ENCODE measurements at regions not wholly inside any gene's neighbourhood (a gene's known extent, or its start where the extent isn't known, plus 50 kb on each side); places are given as distances from the start of the nearest gene placed in this dataset.
"Not testable (repeated sequence)": the region's sequence is repeated elsewhere in the genome, so short reads cannot be mapped to it uniquely, and the experiment has no call there.

DNA sequence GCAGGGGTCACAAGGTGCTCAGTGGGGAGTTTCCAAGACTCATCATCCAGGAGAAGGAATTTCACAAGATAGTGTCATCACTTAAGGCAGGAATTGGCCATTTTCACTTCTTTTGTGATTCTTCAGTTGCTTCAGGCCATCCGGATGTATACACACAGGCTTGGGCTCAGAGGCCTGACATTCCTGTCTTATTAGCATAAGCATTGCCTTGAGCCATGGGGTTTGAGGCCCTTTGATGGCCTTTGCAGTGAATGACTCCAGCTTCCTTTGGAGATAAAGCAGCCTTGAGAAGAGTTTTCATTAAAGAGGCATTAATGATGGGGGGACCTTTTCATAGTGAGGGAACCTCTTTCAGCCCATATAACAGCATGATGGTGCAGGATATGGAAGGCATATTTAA, 366.0 kb upstream of the CNTNAP5 start:
- FAIRE-seq (no peak), DNase-seq (ENCODE audit: insufficient read length, low spot score) (no peak)
- no peak for TF ChIP-seq CTCF (IDR thresholded peaks at IDR 0.05; ENCODE audit: insufficient read depth, missing control alignments)

DNA sequence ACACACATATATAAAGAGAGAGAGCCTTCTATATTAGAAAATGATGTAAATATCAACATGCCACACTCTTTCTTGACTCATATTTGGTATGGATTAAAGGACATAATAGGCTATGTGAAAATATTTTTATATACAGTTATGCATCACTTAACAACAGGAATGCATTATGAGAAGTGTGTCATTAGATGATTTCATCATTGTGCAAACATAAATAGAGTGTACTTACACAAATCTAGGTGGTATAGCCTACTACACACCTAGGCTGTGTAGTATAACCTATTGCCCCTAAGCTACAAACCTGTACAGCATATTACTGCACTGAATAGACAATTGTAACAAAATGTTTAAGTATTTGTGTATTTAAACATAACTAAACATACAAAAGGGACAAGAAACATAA, 354.8 kb upstream of the CNTNAP5 start:
- FAIRE-seq (no peak), DNase-seq (ENCODE audit: insufficient read length, low spot score) (no peak)
- TF ChIP-seq CTCF (IDR thresholded peaks at IDR 0.05; ENCODE audit: insufficient read depth, missing control alignments) = no peak

DNA sequence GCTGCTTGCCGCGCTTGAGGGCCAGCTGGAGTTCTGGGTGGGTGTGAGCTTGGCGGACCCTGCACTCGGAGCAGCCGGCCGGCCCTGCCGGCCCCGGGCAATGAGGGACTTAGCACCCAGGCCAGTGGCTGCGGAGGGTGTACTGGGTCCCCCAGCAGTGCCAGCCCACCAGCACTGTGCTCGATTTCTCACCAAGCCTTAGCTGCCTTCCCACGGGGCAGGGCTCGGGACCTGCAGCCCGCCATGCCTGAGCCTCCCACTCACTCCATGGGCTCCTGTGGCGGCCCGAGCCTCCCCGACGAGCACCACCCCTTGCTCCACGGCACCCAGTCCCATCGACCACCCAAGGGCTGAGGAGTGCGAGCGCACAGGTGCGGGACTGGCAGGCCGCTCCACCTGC, 341.3 kb upstream of the CNTNAP5 start:
- DNase-seq (ENCODE audit: insufficient read length, low spot score); FAIRE-seq: not testable (repeated sequence)

- TF ChIP-seq CTCF (IDR thresholded peaks at IDR 0.05; ENCODE audit: insufficient read depth, missing control alignments) = no peak
- FAIRE-seq = no peak
- no peak for DNase-seq (ENCODE audit: insufficient read length, low spot score)
Observed at GRCh38 chr2:123687064-123687463, 338.0 kb upstream of the CNTNAP5 start.

DNA sequence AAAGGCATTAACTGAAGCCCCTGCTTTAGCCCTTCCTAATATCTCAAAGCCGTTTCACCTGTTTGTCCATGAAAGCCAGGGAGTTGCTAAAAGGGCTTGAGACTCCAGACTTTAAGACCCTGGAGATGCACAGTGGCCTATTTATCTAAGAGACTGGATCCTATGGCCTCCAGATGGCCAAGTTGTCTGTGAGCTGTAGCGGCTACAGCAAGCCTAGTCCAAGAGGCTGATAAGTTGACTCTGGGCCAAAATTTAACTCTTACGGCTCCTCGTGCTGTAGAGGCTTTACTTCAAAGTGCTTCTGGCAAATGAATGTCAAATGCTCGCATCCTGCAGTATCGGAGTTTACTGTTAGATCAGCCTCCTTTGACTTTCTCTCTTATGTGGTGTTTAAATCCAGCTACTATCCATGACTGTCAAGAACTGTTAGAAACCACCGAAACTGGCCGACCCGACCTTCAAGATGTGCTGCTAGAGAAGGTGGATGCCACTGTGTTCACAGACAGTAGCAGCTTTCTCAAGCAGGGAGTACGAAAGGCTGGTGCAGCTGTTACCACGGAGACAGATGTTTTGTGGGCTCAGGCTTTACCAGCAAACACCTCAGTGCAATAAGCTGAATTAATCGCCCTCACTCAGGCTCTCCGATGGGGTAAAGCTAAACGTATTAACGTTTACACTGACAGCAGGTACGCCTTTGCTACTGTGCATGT, 336.7 kb upstream of the CNTNAP5 start:
- FAIRE-seq (peak; percentile 74), DNase-seq (ENCODE audit: insufficient read length, low spot score) (no peak)
- TF ChIP-seq CTCF (IDR thresholded peaks at IDR 0.05; ENCODE audit: insufficient read depth, missing control alignments) = no peak

DNA sequence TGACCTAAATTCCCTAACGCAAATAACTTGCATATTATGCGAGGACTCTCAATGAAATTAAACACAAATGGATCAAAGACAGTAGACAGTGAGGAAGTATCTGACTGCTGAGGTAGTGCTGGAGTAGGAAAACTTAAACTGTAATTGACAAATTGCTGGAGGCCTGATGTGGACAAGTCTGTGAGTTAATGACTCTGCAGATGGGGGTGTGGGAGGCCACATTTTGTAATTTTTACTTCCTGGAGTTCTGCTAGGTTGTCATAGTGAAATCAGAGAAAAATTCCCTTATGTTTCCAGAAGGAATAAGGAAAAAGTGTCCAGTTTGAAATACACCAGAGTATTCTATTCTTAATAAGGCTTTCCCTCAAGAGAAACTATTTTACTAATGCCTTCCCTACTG, 333.0 kb upstream of the CNTNAP5 start:
- DNase-seq (ENCODE audit: insufficient read length, low spot score) (no peak), FAIRE-seq (no peak)

DNA sequence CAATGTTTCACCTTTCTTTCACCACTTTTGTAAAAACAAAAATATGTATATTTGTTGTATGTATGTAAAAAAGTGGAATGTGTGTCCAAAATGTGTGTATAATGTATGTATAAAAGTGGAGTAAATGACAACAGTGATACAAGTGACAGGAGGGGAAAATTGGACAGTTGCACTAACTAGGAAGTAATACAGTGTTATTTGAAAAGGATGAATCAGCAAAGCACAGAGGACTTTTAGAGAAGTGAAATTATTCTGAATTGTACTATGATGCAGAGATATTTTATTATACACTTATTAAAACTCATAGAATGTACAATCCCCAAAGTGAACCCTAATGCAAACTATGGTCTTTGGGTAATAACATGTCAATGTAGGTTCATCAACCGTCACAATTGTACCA, 331.3 kb upstream of the CNTNAP5 start:
- no peak for TF ChIP-seq CTCF (IDR thresholded peaks at IDR 0.05; ENCODE audit: insufficient read depth, missing control alignments)
- FAIRE-seq = no peak
- no peak for DNase-seq (ENCODE audit: insufficient read length, low spot score)

More for the DNA sequence above, 333.0 kb upstream of the CNTNAP5 start:
- TF ChIP-seq CTCF (IDR thresholded peaks at IDR 0.05; ENCODE audit: insufficient read depth, missing control alignments) = no peak

DNA sequence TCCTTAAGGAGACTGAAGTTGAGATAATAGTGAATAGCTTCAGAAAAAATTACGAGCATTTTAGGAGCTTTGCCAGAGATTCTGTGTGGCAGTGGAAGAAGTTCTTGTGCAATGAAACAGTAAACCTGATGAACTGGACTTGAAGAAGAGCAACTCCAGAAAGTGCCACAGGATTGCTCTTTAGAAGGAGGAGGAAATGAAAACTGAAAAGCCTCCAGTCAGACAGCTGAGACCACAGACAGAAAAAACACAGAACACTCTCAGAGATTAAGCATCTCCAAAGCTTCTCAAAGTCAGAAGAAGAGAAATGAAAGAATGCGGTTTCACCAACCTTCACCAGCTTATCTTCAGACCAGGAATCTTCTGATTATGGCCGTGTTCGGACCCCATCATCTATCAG, 329.7 kb upstream of the CNTNAP5 start:
- TF ChIP-seq CTCF (IDR thresholded peaks at IDR 0.05; ENCODE audit: insufficient read depth, missing control alignments) = no peak
- no peak for FAIRE-seq
- no peak for DNase-seq (ENCODE audit: insufficient read length, low spot score)

Data from D721Med (cell line).